ENCODE measurements at regions not wholly inside any gene's neighbourhood (a gene's known extent, or its start where the extent isn't known, plus 50 kb on each side); places are given as distances from the start of the nearest gene placed in this dataset.

- TF ChIP-seq, protein P1, sequence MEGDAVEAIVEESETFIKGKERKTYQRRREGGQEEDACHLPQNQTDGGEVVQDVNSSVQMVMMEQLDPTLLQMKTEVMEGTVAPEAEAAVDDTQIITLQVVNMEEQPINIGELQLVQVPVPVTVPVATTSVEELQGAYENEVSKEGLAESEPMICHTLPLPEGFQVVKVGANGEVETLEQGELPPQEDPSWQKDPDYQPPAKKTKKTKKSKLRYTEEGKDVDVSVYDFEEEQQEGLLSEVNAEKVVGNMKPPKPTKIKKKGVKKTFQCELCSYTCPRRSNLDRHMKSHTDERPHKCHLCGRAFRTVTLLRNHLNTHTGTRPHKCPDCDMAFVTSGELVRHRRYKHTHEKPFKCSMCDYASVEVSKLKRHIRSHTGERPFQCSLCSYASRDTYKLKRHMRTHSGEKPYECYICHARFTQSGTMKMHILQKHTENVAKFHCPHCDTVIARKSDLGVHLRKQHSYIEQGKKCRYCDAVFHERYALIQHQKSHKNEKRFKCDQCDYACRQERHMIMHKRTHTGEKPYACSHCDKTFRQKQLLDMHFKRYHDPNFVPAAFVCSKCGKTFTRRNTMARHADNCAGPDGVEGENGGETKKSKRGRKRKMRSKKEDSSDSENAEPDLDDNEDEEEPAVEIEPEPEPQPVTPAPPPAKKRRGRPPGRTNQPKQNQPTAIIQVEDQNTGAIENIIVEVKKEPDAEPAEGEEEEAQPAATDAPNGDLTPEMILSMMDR (IDR thresholded peaks at IDR 0.05) = no peak
- TF ChIP-seq EP300 (IDR thresholded peaks at IDR 0.05) (no peak), POLR2A (IDR thresholded peaks at IDR 0.05) (no peak)
Measured at GRCh38 chr12:105482951-105483350, 152.5 kb downstream of the C12orf75 start.
